Muscle of leg (tissue), 3 donors: ENCODE measurements at regions not wholly inside any gene's neighbourhood (a gene's known extent, or its start where the extent isn't known, plus 50 kb on each side); places are given as distances from the start of the nearest gene placed in this dataset.

Experiments
- DNase-seq: peaks from one replicate; pipeline ENCODE4 v3.0.0; 2013
- H3K27ac ChIP-seq: one replicate; pipeline ENCODE4 v1.5.1; 2013; ENCODE audit warnings: mild to moderate bottlenecking, low read length, control low read depth
- H3K27me3 ChIP-seq: one replicate; pipeline ENCODE4 v1.6.1; 2013; ENCODE audit warnings: low read length; ENCODE audit not compliant: control insufficient read depth, insufficient read depth
- H3K36me3 ChIP-seq: one replicate; pipeline ENCODE4 v1.6.1; 2013; ENCODE audit warnings: low read length; ENCODE audit not compliant: control insufficient read depth, insufficient read depth
- H3K4me1 ChIP-seq: one replicate; pipeline ENCODE4 v1.6.1; 2013; ENCODE audit warnings: low read length; ENCODE audit not compliant: control insufficient read depth, insufficient read depth
- H3K4me3 ChIP-seq: one replicate; pipeline ENCODE4 v1.5.1; 2013; ENCODE audit warnings: low read length, control low read depth
- H3K9me3 ChIP-seq: replicated peaks from 2 replicates; pipeline ENCODE4 v1.6.1; 2013; ENCODE audit warnings: low read depth, low read length; ENCODE audit not compliant: control insufficient read depth
- WGBS: methylation state at CpG from one replicate; pipeline ENCODE4 v1.1.5; 2013; ENCODE audit warnings: missing lambda C conversion rate; ENCODE audit not compliant: insufficient coverage; 5-methylcytosine and 5-hydroxymethylcytosine counted together

DNA sequence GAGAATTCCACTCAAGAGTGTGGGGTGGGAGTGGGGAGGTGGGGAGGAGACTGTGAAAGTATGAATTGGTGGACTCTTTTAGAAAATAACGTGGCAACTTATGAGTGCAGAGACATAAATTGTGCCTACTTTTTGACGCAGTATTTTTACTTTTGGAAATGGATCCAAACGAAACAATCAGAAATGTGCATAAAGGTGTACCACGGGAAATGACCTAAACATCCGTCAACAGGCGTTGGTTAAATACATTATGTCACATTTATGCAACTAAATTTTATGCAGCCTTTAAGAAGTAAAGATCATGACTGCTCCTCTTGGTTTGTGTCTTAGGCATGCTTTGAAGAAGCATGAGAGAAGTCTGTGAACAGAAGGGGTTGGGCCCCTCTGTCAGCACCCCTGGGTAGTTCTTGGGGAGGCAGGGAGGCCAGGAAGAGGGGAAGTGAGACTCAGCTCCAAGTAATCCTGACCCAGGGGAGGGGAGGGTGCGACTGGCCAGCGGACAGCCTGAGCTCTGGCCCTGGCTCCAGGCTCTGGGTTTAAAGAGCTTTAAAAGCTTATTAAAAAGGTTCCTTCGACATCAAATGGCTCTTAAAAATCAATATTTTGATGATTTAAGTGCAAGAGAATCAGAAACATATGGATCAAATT, 126.4 kb upstream of the HAAO start:
- Histone ChIP-seq H3K27ac (peak overlapping the region; percentile 69), H3K36me3 (no peaks in the 10 kb centered on the region), H3K9me3 (no peaks in the 10 kb centered on the region), H3K4me3 (no peak overlapping the region), H3K4me1 (peaks cover 46% of the 10 kb centered on the region), H3K27me3 (peaks cover 2% of the 10 kb centered on the region)
- WGBS = 50% methylated on average over 3 of the region's 9 CpGs
- no peak for DNase-seq

DNA sequence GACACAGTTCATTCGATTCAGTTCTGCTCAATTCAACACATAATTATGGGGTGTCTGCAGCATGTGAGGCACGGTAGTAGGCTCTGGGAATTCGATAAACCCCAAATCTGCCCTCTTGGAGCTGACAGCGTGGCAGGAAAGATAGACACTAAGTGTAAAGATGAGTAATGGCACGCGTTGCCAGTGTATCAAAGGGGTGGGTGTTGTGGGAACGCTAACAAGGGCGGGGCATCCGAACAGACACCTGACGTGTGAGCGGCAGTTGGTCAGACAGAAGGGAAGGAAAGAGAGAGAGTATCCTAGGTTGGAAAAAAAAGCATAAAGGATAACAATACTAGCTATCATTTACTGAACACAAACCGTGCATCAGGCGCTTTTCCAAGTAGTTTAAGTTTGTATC, 125.7 kb upstream of the HAAO start:
- 100% methylated on average over 1 of the region's 13 CpGs for WGBS
- DNase-seq = no peak
- Histone ChIP-seq H3K9me3 (no peaks in the 10 kb centered on the region), H3K27ac (peak overlapping the region; percentile 47), H3K4me1 (peaks cover 38% of the 10 kb centered on the region), H3K36me3 (no peaks in the 10 kb centered on the region), H3K4me3 (no peak overlapping the region), H3K27me3 (peaks cover 2% of the 10 kb centered on the region)

DNA sequence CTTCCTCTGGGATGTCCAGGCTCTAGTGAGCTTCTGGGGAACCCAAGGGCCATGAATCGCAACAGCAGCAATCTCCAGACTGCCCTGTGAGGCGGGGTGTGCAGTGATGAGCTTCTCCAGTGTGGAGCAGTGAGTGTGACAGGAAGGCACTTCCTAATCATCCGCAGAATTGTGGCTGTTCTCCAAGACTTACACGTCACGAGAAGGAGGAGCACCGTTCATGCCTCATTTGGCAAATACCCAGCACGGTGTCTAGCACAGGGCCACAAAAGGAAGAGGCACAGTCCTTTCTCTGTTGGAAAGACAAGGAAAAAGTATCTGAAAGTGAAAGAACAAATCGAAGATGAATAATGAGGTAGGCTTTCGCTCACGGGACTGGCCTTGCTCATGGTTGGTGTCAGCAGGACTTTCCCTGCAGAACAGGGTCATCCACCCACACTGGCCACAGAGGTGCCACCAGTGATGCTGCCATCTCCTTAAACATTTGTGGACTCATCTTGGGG, 125.1 kb upstream of the HAAO start:
- Histone ChIP-seq H3K36me3 (no peaks in the 10 kb centered on the region), H3K4me3 (no peak overlapping the region), H3K4me1 (peaks cover 32% of the 10 kb centered on the region), H3K9me3 (no peaks in the 10 kb centered on the region), H3K27me3 (peaks cover 2% of the 10 kb centered on the region), H3K27ac (no peak overlapping the region)
- DNase-seq = peak; percentile 72
- 65% methylated on average over 10 of the region's 10 CpGs for WGBS

DNA sequence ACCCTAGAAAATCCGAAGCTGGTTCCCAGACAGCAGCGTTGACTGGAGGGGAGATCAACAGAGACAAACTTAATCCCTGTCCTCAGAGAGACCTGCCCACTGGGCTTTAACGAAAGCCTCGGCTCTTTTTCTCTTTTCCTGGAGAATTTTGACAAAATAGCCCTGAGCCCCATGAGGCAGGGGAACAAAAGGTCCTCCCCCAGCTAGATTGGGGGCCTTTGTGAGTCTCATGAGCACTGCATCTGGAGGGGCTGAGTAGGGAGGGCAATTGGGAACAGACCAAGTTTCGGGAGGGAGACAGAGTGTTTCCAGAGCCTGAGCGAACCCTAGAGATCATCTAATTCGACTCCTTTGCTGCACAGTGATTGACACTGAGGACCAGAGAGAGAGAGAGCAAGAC, 123.9 kb upstream of the HAAO start:
- Histone ChIP-seq H3K27ac (no peak overlapping the region), H3K9me3 (no peaks in the 10 kb centered on the region), H3K27me3 (peaks cover 2% of the 10 kb centered on the region), H3K36me3 (no peaks in the 10 kb centered on the region), H3K4me1 (peaks cover 22% of the 10 kb centered on the region), H3K4me3 (no peak overlapping the region)
- no peak for DNase-seq
- 31% methylated on average over 4 of the region's 7 CpGs for WGBS

DNA sequence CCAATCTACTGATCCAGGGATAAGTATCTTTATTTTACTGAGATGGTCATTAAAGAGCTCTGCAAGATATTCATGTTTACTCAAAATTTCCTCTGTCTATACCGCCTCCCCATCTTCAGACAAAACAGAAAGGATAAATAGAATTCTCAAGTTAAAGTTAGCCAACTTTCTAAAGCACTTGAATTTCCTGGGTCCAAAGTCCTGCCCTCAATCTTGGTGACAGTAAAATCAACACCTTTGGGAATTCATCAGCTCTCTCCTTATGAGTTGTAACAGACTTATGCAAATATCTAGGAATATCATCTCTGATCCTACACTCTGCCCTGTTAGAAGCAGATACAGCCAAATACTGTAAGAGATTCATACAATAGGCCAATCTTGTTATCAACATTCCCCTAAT, 122.5 kb upstream of the HAAO start:
- Histone ChIP-seq H3K4me3 (no peak overlapping the region), H3K4me1 (peaks cover 12% of the 10 kb centered on the region), H3K27ac (no peak overlapping the region), H3K9me3 (no peaks in the 10 kb centered on the region), H3K27me3 (peaks cover 2% of the 10 kb centered on the region), H3K36me3 (no peaks in the 10 kb centered on the region)
- no peak for DNase-seq
- no CpG with 5 or more reads among the region's 1 CpG for WGBS

DNA sequence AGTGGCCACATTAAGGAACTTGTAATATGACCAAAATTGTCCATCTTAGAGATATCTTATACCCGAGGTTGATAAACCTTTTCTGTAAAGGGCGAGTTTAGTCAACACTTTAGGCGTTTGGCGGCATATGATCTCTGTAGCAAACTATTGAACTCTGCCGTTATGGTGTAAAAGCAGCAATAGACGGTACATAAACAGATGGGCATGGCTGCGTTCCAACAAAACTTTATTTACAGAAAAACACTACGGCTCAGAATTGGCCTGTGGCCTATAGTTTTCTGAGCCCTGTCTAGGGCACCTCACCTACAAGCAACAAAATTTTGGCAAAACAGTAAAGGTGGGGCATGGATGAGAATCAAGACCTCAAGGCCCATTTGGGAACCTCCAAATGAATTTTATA, 121.9 kb upstream of the HAAO start:
- Histone ChIP-seq H3K4me3 (no peak overlapping the region), H3K27me3 (peaks cover 2% of the 10 kb centered on the region), H3K4me1 (peaks cover 12% of the 10 kb centered on the region), H3K9me3 (no peaks in the 10 kb centered on the region), H3K27ac (no peak overlapping the region), H3K36me3 (no peaks in the 10 kb centered on the region)
- no peak for DNase-seq
- 76% methylated on average over 7 of the region's 8 CpGs for WGBS

DNA sequence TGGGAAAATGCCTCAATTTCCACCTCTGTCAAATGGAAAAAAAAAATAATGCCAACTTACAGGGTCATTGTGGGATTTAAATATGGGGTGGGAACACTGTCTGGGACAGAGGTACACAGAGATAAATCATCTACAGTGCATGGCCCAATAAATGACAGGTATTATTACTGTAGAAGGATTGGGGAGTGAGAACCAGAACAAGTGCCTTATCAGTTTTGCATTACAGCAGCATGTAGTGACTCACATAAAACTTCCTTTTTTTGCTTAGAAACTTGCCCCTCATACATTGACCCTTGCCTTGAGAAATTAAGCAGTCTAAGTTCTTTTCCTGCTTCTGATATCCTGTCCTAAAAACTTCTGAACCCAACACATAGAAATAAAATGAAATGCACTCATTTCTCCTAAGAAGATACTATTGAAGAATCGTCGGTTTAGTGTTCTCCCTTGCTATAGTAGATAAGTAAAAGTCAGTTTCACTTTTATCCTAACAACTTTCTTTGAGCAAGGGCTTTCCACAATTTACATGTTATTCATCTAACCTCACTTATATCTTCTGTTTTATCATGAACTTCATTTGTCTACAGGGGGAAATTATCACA, 121.0 kb upstream of the HAAO start:
- Histone ChIP-seq H3K27me3 (peaks cover 2% of the 10 kb centered on the region), H3K9me3 (no peaks in the 10 kb centered on the region), H3K36me3 (no peaks in the 10 kb centered on the region), H3K27ac (no peak overlapping the region), H3K4me1 (peaks cover 9% of the 10 kb centered on the region), H3K4me3 (no peak overlapping the region)
- no peak for DNase-seq
- WGBS = no CpG with 5 or more reads among the region's 2 CpGs

DNA sequence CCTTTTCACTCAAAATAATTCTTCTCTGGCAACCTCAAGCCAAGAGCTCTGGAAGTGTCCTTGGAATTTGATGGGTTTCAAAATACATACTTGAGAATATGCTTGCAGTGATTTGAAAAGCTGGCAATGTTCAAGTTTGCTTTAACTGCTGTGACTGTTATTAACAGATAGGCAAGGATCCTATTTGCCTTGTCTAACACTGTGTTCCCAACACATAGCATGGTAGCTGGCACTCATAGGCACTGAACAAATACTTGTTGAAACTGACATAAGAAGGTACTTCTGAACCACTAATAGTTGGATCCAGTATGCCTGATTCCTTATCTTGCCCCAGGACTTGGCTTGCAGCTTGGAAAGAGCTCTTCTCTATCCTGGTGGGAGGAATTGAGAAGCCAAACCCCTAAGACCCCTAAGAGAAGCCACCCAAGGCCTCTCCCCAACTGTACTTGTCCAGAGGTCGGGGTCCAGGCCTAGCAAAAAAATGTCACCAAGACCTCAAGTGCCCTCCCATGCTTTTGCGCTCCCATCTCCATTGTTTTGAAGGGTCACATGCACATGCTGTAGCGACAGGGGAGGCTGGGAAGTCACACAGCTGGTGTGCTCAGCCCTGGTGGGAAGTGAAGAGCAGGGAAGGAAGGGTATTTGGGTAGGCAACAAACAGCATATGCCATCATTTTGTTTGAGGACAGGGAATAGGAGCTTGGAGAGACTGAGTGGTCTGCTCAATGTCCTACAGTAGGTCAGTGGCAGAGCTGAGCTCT, 118.4 kb upstream of the HAAO start:
- H3K9me3 ChIP-seq = no peaks in the 10 kb centered on the region
- DNase-seq = no peak
- 91% methylated on average over 3 of the region's 3 CpGs for WGBS
- H3K36me3 ChIP-seq = no peaks in the 10 kb centered on the region
- H3K27ac ChIP-seq = no peak overlapping the region
- H3K4me1 ChIP-seq = peaks cover 29% of the 10 kb centered on the region
- no peak overlapping the region for H3K4me3 ChIP-seq
- peaks cover 2% of the 10 kb centered on the region for H3K27me3 ChIP-seq

DNA sequence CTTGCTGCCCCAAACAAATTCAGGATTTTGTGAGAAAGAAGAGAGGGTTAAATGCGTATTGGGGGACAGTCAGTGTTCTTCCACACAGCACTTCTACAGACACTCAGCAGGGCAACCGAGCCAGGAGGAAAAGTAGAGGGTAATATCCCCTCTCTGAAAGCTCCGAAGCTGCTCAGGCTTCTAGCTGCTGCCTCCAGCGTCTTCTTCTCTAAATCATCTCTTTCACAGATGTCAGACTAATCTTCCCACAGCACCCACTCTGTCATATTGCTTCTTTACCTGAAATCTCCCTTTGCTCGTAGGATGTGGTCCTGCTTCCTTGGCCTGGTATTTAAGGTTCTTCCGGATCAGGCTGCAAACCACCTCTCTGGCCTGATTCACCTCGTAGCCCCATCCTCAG, 117.6 kb upstream of the HAAO start:
- no peak for DNase-seq
- H3K36me3 ChIP-seq = no peaks in the 10 kb centered on the region
- no peak overlapping the region for H3K27ac ChIP-seq
- no peaks in the 10 kb centered on the region for H3K27me3 ChIP-seq
- WGBS = 78% methylated on average over 5 of the region's 7 CpGs
- H3K4me3 ChIP-seq = no peak overlapping the region
- H3K4me1 ChIP-seq = peaks cover 38% of the 10 kb centered on the region
- H3K9me3 ChIP-seq = no peaks in the 10 kb centered on the region

DNA sequence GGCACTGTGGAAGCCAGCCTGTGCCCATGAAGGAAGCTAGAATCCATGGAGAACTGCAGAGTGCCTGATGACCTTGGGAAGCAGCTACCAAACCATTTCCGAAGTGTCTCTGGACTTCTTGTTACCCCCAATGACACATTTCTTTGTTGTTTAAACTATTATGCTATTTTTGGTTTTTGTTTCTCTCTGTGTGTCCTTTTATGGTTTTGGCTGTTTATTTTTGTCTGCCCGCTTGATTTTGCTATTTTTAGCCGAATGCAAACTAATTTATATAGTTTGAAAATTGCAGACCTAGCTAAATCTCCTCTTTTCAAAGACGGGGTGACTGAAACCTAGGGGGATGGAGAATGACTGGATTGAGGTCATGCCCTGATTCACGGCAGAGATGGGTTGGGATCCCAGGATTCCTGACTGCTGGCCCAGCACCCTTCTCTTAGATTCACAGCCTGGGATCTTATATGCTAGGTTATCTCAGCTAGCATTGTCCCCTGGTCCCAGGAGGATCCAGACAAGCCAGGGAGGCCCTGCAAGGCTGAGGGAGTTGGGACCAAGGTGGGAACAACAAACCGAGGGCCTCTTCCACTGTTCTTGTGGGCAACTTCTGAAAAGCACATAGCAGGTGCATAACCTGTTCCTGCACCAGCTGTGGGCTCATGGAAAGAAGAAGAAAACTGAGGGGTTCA, 116.3 kb upstream of the HAAO start:
- no peaks in the 10 kb centered on the region for H3K27me3 ChIP-seq
- H3K9me3 ChIP-seq = no peaks in the 10 kb centered on the region
- H3K4me3 ChIP-seq = no peak overlapping the region
- no peak for DNase-seq
- peaks cover 46% of the 10 kb centered on the region for H3K4me1 ChIP-seq
- H3K36me3 ChIP-seq = no peaks in the 10 kb centered on the region
- H3K27ac ChIP-seq = no peak overlapping the region
- WGBS = 88% methylated on average over 1 of the region's 6 CpGs
